ENCODE measurements at regions not wholly inside any gene's neighbourhood (a gene's known extent, or its start where the extent isn't known, plus 50 kb on each side); places are given as distances from the start of the nearest gene placed in this dataset.

GRCh38 chr5:42337143-42337542, 86.1 kb upstream of the GHR start:
- DNase-seq (ENCODE audit: low read depth, low spot score) (no peak), FAIRE-seq (no peak)
- no peaks in the 10 kb centered on the region for H3K4me1 ChIP-seq (ENCODE audit: control insufficient read depth, extremely low read depth, insufficient read depth, low read length)
- H3K4me2 ChIP-seq (ENCODE audit: control insufficient read depth, extremely low read depth, insufficient read depth, low read depth, low read length): no peak overlapping the region
- H3K27ac ChIP-seq (ENCODE audit: control insufficient read depth, insufficient read depth, low read length): no peak overlapping the region
- dilution Hi-C loops (cut with MboI; ENCODE audit: extremely low pct_ligation_motif_present, low sequenced_read_pairs): no loop called here
- no peaks in the 10 kb centered on the region for H3K36me3 ChIP-seq (ENCODE audit: control insufficient read depth in 2 of 2, extremely low read depth in 1 of 2, insufficient read depth in 2 of 2, low read length in 2 of 2)
- H3K4me3 ChIP-seq (ENCODE audit: control insufficient read depth in 2 of 3, extremely low read depth in 1 of 3, insufficient read depth in 2 of 3, low read depth in 1 of 3, low read length in 3 of 3): no peak overlapping the region
- H3K9me3 ChIP-seq (ENCODE audit: control insufficient read depth, low read depth, low read length): no peaks in the 10 kb centered on the region
- no peaks in the 10 kb centered on the region for H3K27me3 ChIP-seq (ENCODE audit: control insufficient read depth, extremely low read depth, insufficient read depth, low read length)
- TF ChIP-seq EZH2 (IDR thresholded peaks at IDR 0.05; ENCODE audit: low read length): no peak
- TF ChIP-seq, protein P1, sequence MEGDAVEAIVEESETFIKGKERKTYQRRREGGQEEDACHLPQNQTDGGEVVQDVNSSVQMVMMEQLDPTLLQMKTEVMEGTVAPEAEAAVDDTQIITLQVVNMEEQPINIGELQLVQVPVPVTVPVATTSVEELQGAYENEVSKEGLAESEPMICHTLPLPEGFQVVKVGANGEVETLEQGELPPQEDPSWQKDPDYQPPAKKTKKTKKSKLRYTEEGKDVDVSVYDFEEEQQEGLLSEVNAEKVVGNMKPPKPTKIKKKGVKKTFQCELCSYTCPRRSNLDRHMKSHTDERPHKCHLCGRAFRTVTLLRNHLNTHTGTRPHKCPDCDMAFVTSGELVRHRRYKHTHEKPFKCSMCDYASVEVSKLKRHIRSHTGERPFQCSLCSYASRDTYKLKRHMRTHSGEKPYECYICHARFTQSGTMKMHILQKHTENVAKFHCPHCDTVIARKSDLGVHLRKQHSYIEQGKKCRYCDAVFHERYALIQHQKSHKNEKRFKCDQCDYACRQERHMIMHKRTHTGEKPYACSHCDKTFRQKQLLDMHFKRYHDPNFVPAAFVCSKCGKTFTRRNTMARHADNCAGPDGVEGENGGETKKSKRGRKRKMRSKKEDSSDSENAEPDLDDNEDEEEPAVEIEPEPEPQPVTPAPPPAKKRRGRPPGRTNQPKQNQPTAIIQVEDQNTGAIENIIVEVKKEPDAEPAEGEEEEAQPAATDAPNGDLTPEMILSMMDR (optimal IDR thresholded peaks at IDR 0.05 in 1 of 3, IDR thresholded peaks at IDR 0.05 in 1 of 3, conservative IDR thresholded peaks at IDR 0.05 in 1 of 3; ENCODE audit: extremely low read depth in 1 of 3, insufficient read depth in 2 of 3, low read length in 3 of 3): no peak
- H3K9ac ChIP-seq (ENCODE audit: control insufficient read depth, extremely low read depth, insufficient read depth, low read length): no peak overlapping the region
- H3K9me1 ChIP-seq (ENCODE audit: control insufficient read depth, extremely low read depth, insufficient read depth, low read length): no peaks in the 10 kb centered on the region
- no peak overlapping the region for H2AFZ ChIP-seq (ENCODE audit: control insufficient read depth, low read length)
- no peaks in the 10 kb centered on the region for H3K79me2 ChIP-seq (ENCODE audit: control insufficient read depth, insufficient read depth, low read length)
- H4K20me1 ChIP-seq (ENCODE audit: control insufficient read depth, extremely low read depth, insufficient read depth, low read length): no peaks in the 10 kb centered on the region

DNA sequence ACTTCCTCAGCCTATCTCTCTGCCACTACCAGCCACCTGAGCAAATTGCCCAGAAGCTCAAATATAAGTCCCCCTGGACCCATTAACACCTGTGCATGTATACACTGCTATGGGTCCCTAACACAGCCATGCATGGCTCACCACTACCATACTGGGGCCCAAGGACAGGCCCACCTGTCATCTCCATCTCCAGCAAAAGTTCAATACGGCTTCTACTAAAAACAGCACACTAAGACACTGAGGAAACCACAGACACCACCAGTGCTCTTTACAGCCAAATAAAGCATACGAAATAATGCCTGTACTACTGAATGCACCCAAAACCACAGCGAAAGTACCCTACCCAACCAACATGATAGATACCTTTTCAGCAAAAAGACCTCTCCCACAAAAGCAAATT, 85.6 kb upstream of the GHR start:
- Histone ChIP-seq H3K27ac (ENCODE audit: control insufficient read depth, insufficient read depth, low read length) (no peak overlapping the region), H3K4me3 (ENCODE audit: control insufficient read depth in 2 of 3, extremely low read depth in 1 of 3, insufficient read depth in 2 of 3, low read depth in 1 of 3, low read length in 3 of 3) (no peak overlapping the region), H3K9ac (ENCODE audit: control insufficient read depth, extremely low read depth, insufficient read depth, low read length) (no peak overlapping the region), H3K4me2 (ENCODE audit: control insufficient read depth, extremely low read depth, insufficient read depth, low read depth, low read length) (no peak overlapping the region), H3K36me3 (ENCODE audit: control insufficient read depth in 2 of 2, extremely low read depth in 1 of 2, insufficient read depth in 2 of 2, low read length in 2 of 2) (no peaks in the 10 kb centered on the region), H4K20me1 (ENCODE audit: control insufficient read depth, extremely low read depth, insufficient read depth, low read length) (no peaks in the 10 kb centered on the region), H3K79me2 (ENCODE audit: control insufficient read depth, insufficient read depth, low read length) (no peaks in the 10 kb centered on the region), H3K9me1 (ENCODE audit: control insufficient read depth, extremely low read depth, insufficient read depth, low read length) (no peaks in the 10 kb centered on the region), H3K9me3 (ENCODE audit: control insufficient read depth, low read depth, low read length) (no peaks in the 10 kb centered on the region), H2AFZ (ENCODE audit: control insufficient read depth, low read length) (no peak overlapping the region), H3K4me1 (ENCODE audit: control insufficient read depth, extremely low read depth, insufficient read depth, low read length) (no peaks in the 10 kb centered on the region), H3K27me3 (ENCODE audit: control insufficient read depth, extremely low read depth, insufficient read depth, low read length) (no peaks in the 10 kb centered on the region)
- no peak for DNase-seq (ENCODE audit: low read depth, low spot score)
- TF ChIP-seq, protein P1 (optimal IDR thresholded peaks at IDR 0.05 in 1 of 3, IDR thresholded peaks at IDR 0.05 in 1 of 3, conservative IDR thresholded peaks at IDR 0.05 in 1 of 3; ENCODE audit: extremely low read depth in 1 of 3, insufficient read depth in 2 of 3, low read length in 3 of 3): no peak
- TF ChIP-seq EZH2 (IDR thresholded peaks at IDR 0.05; ENCODE audit: low read length): no peak
- no peak for FAIRE-seq
- dilution Hi-C loops (cut with MboI; ENCODE audit: extremely low pct_ligation_motif_present, low sequenced_read_pairs): no loop called here
